ENCODE measurements at regions not wholly inside any gene's neighbourhood (a gene's known extent, or its start where the extent isn't known, plus 50 kb on each side); places are given as distances from the start of the nearest gene placed in this dataset.

DNA sequence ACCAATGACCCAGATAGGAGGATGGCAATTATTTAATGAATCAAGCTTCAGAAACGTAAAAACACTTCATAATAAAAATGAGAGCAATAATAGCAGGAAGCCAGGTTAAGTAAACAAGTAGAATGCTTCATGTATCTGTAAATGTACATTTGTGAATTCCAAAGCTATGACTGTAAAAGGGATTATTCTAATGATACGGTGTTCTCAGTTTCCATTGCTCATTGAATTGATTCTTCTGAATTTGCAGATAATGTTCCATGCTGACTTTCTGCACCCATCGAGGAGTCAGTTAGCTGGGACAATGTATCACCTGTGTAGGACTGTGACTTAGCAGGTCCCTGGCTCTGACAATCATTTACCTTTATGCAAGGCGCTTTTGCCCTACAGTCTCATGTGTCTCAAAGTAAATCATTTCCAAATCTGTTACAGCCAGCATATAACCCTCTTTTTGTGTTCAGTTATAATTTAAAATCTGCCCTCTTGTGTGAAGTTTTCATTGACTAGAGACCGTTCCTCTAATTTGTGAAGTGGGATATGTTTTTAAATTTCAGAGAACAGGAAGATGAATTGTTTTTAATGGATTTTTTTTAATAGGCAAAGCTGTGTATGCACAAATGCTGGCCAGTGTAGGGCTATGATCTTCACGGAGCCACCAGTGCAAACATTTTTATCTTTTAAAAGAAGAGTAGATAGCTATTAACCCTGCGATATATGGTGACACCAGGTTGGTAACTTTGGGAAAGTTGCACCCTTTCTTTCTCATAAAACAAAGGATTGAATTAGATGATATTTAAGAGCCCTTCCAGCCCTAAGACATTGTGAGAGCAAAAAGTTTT is 267.1 kb downstream of the KLF5 start:
- no peak overlapping the region for H3K4me3 ChIP-seq
- no peak for TF ChIP-seq CTCF (IDR thresholded peaks at IDR 0.05)
- intact Hi-C loops (cut with DNase I): no loop called here

GRCh38 chr13:73324842-73325722 is 266.3 kb downstream of the KLF5 start:
- no peak overlapping the region for H3K4me3 ChIP-seq
- no peak for DNase-seq
- intact Hi-C loops (cut with DNase I): no loop called here
- no peak for TF ChIP-seq CTCF (IDR thresholded peaks at IDR 0.05)
- no peaks in the 10 kb centered on the region for H3K27me3 ChIP-seq
- H3K27ac ChIP-seq: peak overlapping the region; percentile 74
- H3K36me3 ChIP-seq: no peaks in the 10 kb centered on the region
- H3K4me1 ChIP-seq: no peaks in the 10 kb centered on the region
- H3K9ac ChIP-seq (ENCODE audit: low read depth in 2 of 2, low read length in 2 of 2): peak overlapping the region in 1 of 2 donors; percentile 64
- no peaks in the 10 kb centered on the region for H3K9me3 ChIP-seq

More for the DNA sequence above, 267.1 kb downstream of the KLF5 start:
- Histone ChIP-seq H3K9me3 (no peaks in the 10 kb centered on the region), H3K4me1 (no peaks in the 10 kb centered on the region), H3K27ac (peak overlapping the region; percentile 74), H3K36me3 (no peaks in the 10 kb centered on the region), H3K27me3 (no peaks in the 10 kb centered on the region), H3K9ac (ENCODE audit: low read depth in 2 of 2, low read length in 2 of 2) (peak overlapping the region in 1 of 2 donors; percentile 64)
- peak; percentile 67 for DNase-seq

GRCh38 chr13:73323615-73324014 is 264.8 kb downstream of the KLF5 start:
- TF ChIP-seq CTCF (IDR thresholded peaks at IDR 0.05): no peak
- intact Hi-C loops (cut with DNase I): no loop called here
- H3K9ac ChIP-seq (ENCODE audit: low read depth in 2 of 2, low read length in 2 of 2): no peak overlapping the region
- DNase-seq: no peak
- no peaks in the 10 kb centered on the region for H3K9me3 ChIP-seq
- H3K27me3 ChIP-seq: no peaks in the 10 kb centered on the region
- H3K4me1 ChIP-seq: no peaks in the 10 kb centered on the region
- no peaks in the 10 kb centered on the region for H3K36me3 ChIP-seq
- no peak overlapping the region for H3K4me3 ChIP-seq
- H3K27ac ChIP-seq: no peak overlapping the region

DNA sequence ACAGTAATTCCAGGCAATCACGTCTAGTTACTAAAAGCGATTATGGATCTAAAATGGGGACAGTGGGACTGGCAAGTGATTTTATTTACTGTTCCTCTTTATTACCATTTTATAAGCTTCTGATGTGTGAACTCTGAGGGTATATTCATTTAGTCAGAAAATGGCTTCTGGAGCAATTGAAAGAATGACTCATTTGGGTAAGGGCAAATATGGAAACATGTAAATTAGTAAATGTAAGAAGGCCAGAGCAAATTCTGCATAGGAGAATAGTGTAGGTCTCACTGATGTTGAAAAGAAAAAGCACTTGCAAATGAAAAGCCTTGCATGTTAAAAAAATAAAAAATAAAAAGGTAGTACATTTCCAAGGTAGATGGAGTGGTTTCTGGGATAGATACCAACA is 262.2 kb downstream of the KLF5 start:
- Histone ChIP-seq H3K9ac (ENCODE audit: low read depth in 2 of 2, low read length in 2 of 2) (no peak overlapping the region), H3K4me1 (no peaks in the 10 kb centered on the region), H3K9me3 (no peaks in the 10 kb centered on the region), H3K4me3 (no peak overlapping the region), H3K27ac (no peak overlapping the region), H3K36me3 (no peaks in the 10 kb centered on the region), H3K27me3 (no peaks in the 10 kb centered on the region)
- no peak for TF ChIP-seq CTCF (IDR thresholded peaks at IDR 0.05)
- no peak for DNase-seq
- intact Hi-C loops (cut with DNase I): no loop called here

DNA sequence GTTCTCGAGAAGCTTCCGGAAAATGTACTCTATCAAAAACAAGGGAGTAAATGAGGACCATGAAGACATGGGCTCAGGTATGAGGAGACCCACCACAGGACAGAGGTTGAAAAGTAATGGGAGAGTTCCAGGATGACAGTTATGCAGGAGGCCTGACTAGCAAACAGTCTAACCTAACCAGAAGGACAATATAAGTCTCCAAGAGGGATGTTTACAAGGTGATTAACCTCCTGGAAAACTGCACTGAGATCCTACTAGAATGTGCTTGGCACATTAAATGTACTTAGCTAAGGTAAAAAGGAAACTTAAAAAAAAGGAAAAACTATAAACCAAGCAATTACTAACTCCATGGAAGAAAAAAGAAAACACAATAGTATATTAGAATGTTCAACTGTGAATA is 258.3 kb downstream of the KLF5 start:
- Histone ChIP-seq H3K36me3 (no peaks in the 10 kb centered on the region), H3K9ac (ENCODE audit: low read depth in 2 of 2, low read length in 2 of 2) (no peak overlapping the region), H3K9me3 (no peaks in the 10 kb centered on the region), H3K4me3 (no peak overlapping the region), H3K27me3 (no peaks in the 10 kb centered on the region), H3K27ac (peak overlapping the region; percentile 14), H3K4me1 (no peaks in the 10 kb centered on the region)
- intact Hi-C loops (cut with DNase I): no loop called here
- no peak for DNase-seq
- no peak for TF ChIP-seq CTCF (IDR thresholded peaks at IDR 0.05)

All from colonic mucosa (tissue), 4 donors.